ENCODE measurements at regions not wholly inside any gene's neighbourhood (a gene's known extent, or its start where the extent isn't known, plus 50 kb on each side); places are given as distances from the start of the nearest gene placed in this dataset.
A peak's percentile ranks its signal among the peaks of the same experiment; 100 is the strongest.
"Not testable (repeated sequence)": the region's sequence is repeated elsewhere in the genome, so short reads cannot be mapped to it uniquely, and the experiment has no call there.

DNA sequence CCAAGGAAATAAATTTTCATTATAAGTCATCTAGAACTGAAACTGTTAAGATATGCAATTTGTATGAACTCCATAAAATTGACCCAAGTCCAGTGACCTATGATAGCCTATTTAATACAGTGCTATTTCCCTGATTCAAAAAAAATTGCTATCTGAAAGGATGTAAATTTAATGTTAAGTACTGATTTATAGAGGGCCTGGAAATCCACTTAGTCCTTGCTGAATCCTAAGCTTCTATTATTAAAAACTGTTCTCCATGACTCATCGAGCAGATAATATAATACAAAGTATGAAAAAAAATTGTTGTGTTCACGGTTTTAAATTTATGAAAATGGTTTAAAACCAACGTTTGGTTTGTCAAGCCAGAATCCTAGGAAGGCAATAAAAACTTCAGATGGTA lies 704.8 kb upstream of the AADAT start:
- H3K27me3 ChIP-seq (ENCODE audit: insufficient read depth, low read length) = no peaks in the 10 kb centered on the region
- TF ChIP-seq, protein P1, sequence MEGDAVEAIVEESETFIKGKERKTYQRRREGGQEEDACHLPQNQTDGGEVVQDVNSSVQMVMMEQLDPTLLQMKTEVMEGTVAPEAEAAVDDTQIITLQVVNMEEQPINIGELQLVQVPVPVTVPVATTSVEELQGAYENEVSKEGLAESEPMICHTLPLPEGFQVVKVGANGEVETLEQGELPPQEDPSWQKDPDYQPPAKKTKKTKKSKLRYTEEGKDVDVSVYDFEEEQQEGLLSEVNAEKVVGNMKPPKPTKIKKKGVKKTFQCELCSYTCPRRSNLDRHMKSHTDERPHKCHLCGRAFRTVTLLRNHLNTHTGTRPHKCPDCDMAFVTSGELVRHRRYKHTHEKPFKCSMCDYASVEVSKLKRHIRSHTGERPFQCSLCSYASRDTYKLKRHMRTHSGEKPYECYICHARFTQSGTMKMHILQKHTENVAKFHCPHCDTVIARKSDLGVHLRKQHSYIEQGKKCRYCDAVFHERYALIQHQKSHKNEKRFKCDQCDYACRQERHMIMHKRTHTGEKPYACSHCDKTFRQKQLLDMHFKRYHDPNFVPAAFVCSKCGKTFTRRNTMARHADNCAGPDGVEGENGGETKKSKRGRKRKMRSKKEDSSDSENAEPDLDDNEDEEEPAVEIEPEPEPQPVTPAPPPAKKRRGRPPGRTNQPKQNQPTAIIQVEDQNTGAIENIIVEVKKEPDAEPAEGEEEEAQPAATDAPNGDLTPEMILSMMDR (IDR thresholded peaks at IDR 0.05; ENCODE audit: extremely low read depth, low read depth, low read length) = no peak
- no peaks in the 10 kb centered on the region for H3K79me2 ChIP-seq (ENCODE audit: insufficient read depth, low read length)
- DNase-seq (ENCODE audit: insufficient read length, low spot score, missing footprints) = no peak
- no peaks in the 10 kb centered on the region for H3K9me3 ChIP-seq (ENCODE audit: low read depth, low read length)
- no peak overlapping the region for H3K27ac ChIP-seq (ENCODE audit: low read depth, low read length)
- H3K36me3 ChIP-seq (ENCODE audit: insufficient read depth, low read length) = no peaks in the 10 kb centered on the region
- no peaks in the 10 kb centered on the region for H3K4me1 ChIP-seq (ENCODE audit: insufficient read depth, low read length)
- H4K20me1 ChIP-seq (ENCODE audit: insufficient read depth, low read length) = no peaks in the 10 kb centered on the region
- no peak overlapping the region for H3K4me3 ChIP-seq (ENCODE audit: insufficient read depth, low read length)
- no peak overlapping the region for H3K4me2 ChIP-seq (ENCODE audit: insufficient read depth, low read length)
- no peak overlapping the region for H2AFZ ChIP-seq (ENCODE audit: low read length)

DNA sequence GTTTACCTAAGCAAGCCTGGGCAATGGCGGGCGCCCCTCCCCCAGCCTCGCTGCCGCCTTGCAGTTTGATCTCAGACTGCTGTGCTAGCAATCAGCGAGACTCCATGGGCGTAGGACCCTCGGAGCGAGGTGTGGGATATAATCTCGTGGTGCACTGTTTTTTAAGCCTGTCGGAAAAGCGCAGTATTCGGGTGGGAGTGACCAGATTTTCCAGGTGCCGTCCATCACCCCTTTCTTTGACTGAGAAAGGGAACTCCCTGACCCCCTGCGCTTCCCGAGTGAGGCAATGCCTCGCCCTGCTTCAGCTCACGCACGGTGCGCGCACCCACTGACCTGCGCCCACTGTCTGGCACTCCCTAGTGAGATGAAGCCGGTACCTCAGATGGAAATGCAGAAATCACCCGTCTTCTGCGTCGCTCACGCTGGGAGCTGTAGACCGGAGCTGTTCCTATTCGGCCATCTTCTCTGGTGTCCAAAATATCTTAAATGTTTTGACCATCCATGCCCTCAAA lies 698.8 kb upstream of the AADAT start:
- not testable (repeated sequence) for H3K27me3 ChIP-seq (ENCODE audit: insufficient read depth, low read length); H3K36me3 ChIP-seq (ENCODE audit: insufficient read depth, low read length); H3K9me3 ChIP-seq (ENCODE audit: low read depth, low read length); H3K4me3 ChIP-seq (ENCODE audit: insufficient read depth, low read length); H3K27ac ChIP-seq (ENCODE audit: low read depth, low read length); H3K79me2 ChIP-seq (ENCODE audit: insufficient read depth, low read length); H3K4me2 ChIP-seq (ENCODE audit: insufficient read depth, low read length); H4K20me1 ChIP-seq (ENCODE audit: insufficient read depth, low read length); H2AFZ ChIP-seq (ENCODE audit: low read length); DNase-seq (ENCODE audit: insufficient read length, low spot score, missing footprints); H3K4me1 ChIP-seq (ENCODE audit: insufficient read depth, low read length)

DNA sequence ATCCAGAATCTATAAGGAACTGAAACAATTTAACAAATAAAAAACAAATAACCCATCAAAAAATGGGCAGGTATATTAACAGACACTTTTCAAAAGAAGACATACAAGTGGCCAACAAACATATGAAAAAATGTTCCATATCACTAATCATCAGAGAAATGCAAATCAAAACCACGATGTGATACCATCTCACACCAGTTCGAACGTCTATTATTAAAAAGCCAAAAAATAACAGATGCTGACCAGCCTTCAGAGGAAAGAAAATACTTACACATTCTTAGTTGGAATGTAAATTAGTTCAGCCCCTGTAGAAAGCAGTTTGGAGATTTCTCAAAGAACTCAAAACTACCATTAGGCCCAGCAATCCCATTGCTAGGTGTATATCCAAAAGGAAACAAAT lies 687.9 kb upstream of the AADAT start:
- Histone ChIP-seq H4K20me1 (ENCODE audit: insufficient read depth, low read length) (no peaks in the 10 kb centered on the region), H3K9me3 (ENCODE audit: low read depth, low read length) (no peaks in the 10 kb centered on the region)

DNA sequence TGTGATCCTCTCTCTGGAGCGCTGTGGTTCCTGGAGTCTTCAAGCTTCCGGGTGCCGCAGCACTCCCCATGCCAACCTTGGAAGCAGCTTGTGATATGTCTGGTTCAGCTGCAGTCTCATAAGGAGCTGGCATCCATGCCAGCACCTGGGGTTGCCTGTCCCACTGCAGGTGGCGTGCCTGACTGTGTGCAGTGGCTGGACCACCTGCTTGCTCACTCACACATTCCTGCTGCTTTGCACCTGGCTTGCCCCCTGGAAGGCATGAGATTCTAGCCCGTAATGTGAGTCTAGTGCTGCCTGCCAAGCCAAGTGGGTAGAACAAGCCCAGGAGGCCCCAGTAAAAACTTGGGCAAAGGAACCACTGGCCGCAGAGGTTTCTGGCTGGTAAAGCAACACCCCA lies 687.2 kb upstream of the AADAT start:
- Histone ChIP-seq H3K4me3 (ENCODE audit: insufficient read depth, low read length) (no peak overlapping the region), H4K20me1 (ENCODE audit: insufficient read depth, low read length) (no peaks in the 10 kb centered on the region), H3K4me1 (ENCODE audit: insufficient read depth, low read length) (no peaks in the 10 kb centered on the region), H3K4me2 (ENCODE audit: insufficient read depth, low read length) (no peak overlapping the region), H3K36me3 (ENCODE audit: insufficient read depth, low read length) (no peaks in the 10 kb centered on the region), H3K27ac (ENCODE audit: low read depth, low read length) (no peak overlapping the region), H3K9me3 (ENCODE audit: low read depth, low read length) (no peaks in the 10 kb centered on the region), H3K27me3 (ENCODE audit: insufficient read depth, low read length) (no peaks in the 10 kb centered on the region), H2AFZ (ENCODE audit: low read length) (no peak overlapping the region), H3K79me2 (ENCODE audit: insufficient read depth, low read length) (no peaks in the 10 kb centered on the region)
- TF ChIP-seq, protein P1 (IDR thresholded peaks at IDR 0.05; ENCODE audit: extremely low read depth, low read depth, low read length) = no peak
- peak; percentile 34 for DNase-seq (ENCODE audit: insufficient read length, low spot score, missing footprints)

More for the DNA sequence above, 687.9 kb upstream of the AADAT start:
- TF ChIP-seq, protein P1 (IDR thresholded peaks at IDR 0.05; ENCODE audit: extremely low read depth, low read depth, low read length) = no peak
- Histone ChIP-seq H3K79me2 (ENCODE audit: insufficient read depth, low read length) (no peaks in the 10 kb centered on the region), H3K4me3 (ENCODE audit: insufficient read depth, low read length) (no peak overlapping the region), H2AFZ (ENCODE audit: low read length) (no peak overlapping the region), H3K27me3 (ENCODE audit: insufficient read depth, low read length) (no peaks in the 10 kb centered on the region), H3K36me3 (ENCODE audit: insufficient read depth, low read length) (no peaks in the 10 kb centered on the region), H3K27ac (ENCODE audit: low read depth, low read length) (no peak overlapping the region), H3K4me1 (ENCODE audit: insufficient read depth, low read length) (no peaks in the 10 kb centered on the region), H3K4me2 (ENCODE audit: insufficient read depth, low read length) (no peak overlapping the region)
- DNase-seq (ENCODE audit: insufficient read length, low spot score, missing footprints) = no peak

Measured in osteoblast (primary cell).